C4-2B (cell line): ENCODE measurements at regions not wholly inside any gene's neighbourhood (a gene's known extent, or its start where the extent isn't known, plus 50 kb on each side); places are given as distances from the start of the nearest gene placed in this dataset.

Source experiments
- CTCF ChIP-seq: fragments of 450-650 bp; conservative IDR thresholded peaks from 2 replicates; pipeline ENCODE4 v1.5.1; 2017; ENCODE audit warnings: mild to moderate bottlenecking
- ZFX ChIP-seq: fragments of 450-650 bp; IDR thresholded peaks from 2 replicates; pipeline ENCODE4 v1.6.1; 2017

GRCh38 chr4:52269761-52270160, 218.7 kb downstream of the SPATA18 start:
- TF ChIP-seq CTCF, result no peak
- no peak for TF ChIP-seq ZFX
